BE2C (cell line): ENCODE measurements at regions not wholly inside any gene's neighbourhood (a gene's known extent, or its start where the extent isn't known, plus 50 kb on each side); places are given as distances from the start of the nearest gene placed in this dataset.
"Not testable (repeated sequence)": the region's sequence is repeated elsewhere in the genome, so short reads cannot be mapped to it uniquely, and the experiment has no call there.

Source experiments
- DNase-seq: peaks from one replicate; pipeline ENCODE4 v3.0.0-alpha.2; 2020
- H3K27me3 ChIP-seq: fragments of 250-450 bp; sonication (Bioruptor Pico); 2 replicates; pipeline ENCODE4 v1.5.1; 2020; ENCODE audit warnings: mild to moderate bottlenecking
- H3K36me3 ChIP-seq: fragments of 250-450 bp; sonication (Bioruptor Pico); 2 replicates; pipeline ENCODE4 v1.5.1; 2020; ENCODE audit warnings: mild to moderate bottlenecking
- H3K4me1 ChIP-seq: fragments of 250-450 bp; sonication (Bioruptor Pico); 2 replicates; pipeline ENCODE4 v1.5.1; 2020
- H3K4me3 ChIP-seq: 2 replicates; pipeline ENCODE4 v1.5.1; 2011; ENCODE audit warnings: low read depth, low read length
- H3K9me3 ChIP-seq: fragments of 250-450 bp; sonication (Bioruptor Pico); 2 replicates; pipeline ENCODE4 v1.5.1; 2020
- TF ChIP-seq, protein P1 (sequence below): IDR thresholded peaks from 2 replicates; pipeline ENCODE4 v1.5.1; 2012; ENCODE audit warnings: mild to moderate bottlenecking, low read depth, low read length

DNA sequence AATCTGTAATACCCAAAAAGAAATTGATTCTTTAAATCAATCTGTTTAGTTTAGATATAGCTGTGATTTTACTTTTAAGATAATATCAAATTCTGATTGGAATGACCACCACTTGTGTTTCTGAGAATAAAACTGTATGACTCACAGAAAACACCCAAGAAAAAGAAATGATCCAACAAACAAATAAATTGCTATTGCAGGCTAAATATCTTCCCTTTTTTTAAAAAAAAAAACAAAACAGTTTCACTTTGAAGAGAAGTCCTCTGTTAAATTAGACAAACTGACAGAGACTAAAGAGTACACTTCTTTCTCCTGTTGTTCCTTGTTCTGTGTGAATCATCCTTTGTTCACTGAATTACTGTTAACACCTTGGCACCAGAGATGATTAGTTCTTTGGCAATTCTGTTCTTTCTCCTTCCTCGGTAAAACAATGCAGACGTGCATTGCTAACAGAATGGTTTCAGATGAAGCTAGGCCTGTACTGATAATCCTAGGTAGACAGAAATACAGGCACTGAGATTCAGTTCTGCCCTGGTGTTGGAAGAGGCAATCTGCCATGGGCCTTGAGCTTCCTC lies 895.2 kb upstream of the CITED2 start:
- H3K4me3 ChIP-seq: no peak overlapping the region
- no peaks in the 10 kb centered on the region for H3K4me1 ChIP-seq
- H3K36me3 ChIP-seq: no peaks in the 10 kb centered on the region
- TF ChIP-seq, protein P1, sequence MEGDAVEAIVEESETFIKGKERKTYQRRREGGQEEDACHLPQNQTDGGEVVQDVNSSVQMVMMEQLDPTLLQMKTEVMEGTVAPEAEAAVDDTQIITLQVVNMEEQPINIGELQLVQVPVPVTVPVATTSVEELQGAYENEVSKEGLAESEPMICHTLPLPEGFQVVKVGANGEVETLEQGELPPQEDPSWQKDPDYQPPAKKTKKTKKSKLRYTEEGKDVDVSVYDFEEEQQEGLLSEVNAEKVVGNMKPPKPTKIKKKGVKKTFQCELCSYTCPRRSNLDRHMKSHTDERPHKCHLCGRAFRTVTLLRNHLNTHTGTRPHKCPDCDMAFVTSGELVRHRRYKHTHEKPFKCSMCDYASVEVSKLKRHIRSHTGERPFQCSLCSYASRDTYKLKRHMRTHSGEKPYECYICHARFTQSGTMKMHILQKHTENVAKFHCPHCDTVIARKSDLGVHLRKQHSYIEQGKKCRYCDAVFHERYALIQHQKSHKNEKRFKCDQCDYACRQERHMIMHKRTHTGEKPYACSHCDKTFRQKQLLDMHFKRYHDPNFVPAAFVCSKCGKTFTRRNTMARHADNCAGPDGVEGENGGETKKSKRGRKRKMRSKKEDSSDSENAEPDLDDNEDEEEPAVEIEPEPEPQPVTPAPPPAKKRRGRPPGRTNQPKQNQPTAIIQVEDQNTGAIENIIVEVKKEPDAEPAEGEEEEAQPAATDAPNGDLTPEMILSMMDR: no peak
- no peak for DNase-seq
- H3K9me3 ChIP-seq: no peaks in the 10 kb centered on the region
- no peaks in the 10 kb centered on the region for H3K27me3 ChIP-seq

DNA sequence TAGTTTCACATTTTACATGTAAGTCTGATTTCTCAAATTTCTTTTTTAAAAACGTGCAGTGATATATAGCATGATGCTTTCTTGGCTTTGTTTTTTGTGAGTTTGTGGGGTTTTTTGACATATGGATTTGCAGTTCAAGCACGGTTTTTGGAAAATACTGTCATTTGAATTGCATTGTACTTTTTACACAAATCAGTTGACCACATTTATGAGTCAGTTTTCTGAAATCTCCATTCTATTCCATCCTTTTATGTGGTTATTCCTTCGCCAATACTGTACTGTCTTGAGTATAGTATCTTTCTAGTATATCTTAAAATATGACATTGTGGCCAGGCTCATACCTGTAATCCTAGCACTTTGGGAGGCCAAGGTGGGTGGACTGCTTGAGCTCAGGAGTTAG lies 890.0 kb upstream of the CITED2 start:
- no peak for DNase-seq
- no peaks in the 10 kb centered on the region for H3K36me3 ChIP-seq
- no peaks in the 10 kb centered on the region for H3K4me1 ChIP-seq
- TF ChIP-seq, protein P1: no peak
- no peaks in the 10 kb centered on the region for H3K9me3 ChIP-seq
- no peak overlapping the region for H3K4me3 ChIP-seq
- H3K27me3 ChIP-seq: no peaks in the 10 kb centered on the region

DNA sequence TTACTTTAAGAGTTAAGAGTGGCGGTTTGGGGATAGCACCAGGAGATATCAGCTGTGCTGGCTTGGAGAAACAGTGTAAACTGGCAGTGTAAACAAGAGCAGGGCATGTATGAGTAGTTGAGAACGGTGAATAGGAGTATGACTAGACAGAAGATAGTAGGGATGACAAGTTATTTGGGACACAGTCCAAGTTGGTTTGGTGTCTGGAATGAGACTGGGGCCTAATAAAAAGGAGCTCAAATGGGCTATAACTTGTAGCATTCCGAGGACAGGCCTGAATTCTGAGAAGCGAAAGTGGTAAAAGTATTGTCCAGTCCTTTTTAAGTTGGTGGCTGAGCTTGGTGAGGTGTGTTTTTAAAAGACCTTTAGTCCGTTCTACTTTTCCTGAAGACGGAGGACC lies 883.9 kb upstream of the CITED2 start:
- H3K4me3 ChIP-seq, H3K36me3 ChIP-seq, DNase-seq, H3K4me1 ChIP-seq, H3K27me3 ChIP-seq, H3K9me3 ChIP-seq: not testable (repeated sequence)

DNA sequence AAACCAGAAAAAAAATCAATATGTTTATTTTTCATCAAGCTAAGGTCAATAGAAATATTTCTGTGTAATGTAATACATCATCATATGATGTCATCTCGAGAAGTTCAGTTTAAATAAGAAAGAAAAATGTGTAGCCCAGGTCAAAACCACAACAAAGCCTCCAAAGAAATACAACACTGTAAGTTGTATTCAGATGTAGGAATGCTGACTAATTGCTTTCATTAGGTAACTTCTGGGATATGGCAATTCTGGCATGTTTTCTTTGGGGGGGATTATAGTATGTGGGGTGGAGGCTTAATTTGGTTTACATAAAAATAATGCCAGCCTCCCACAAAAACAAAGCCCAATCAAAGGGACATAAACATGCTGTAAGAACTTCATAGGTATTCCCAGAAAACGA lies 881.8 kb upstream of the CITED2 start:
- no peak overlapping the region for H3K4me3 ChIP-seq
- no peak for DNase-seq
- H3K36me3 ChIP-seq: no peaks in the 10 kb centered on the region
- TF ChIP-seq, protein P1: no peak
- H3K27me3 ChIP-seq: no peaks in the 10 kb centered on the region
- H3K4me1 ChIP-seq: no peaks in the 10 kb centered on the region
- no peaks in the 10 kb centered on the region for H3K9me3 ChIP-seq

DNA sequence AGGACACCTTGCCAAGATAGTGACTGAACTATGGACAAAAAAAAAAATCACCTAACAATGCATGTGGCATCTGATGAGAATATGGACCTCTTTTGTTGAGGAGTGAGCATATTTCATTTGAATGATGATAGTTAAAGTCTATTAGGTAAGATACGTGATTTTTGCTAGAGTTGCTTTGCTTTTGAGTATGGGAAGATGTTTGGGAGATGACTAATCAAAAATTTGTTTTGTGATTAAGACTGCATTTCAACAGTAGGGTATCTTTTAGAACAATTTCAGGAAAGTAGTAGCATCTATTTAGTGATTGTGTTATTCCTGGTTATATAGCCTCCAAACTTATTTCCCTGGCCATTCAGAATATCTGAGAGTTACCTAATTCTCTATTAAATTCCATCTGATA lies 878.6 kb upstream of the CITED2 start:
- no peaks in the 10 kb centered on the region for H3K36me3 ChIP-seq
- H3K4me1 ChIP-seq: no peaks in the 10 kb centered on the region
- H3K27me3 ChIP-seq: no peaks in the 10 kb centered on the region
- no peak for DNase-seq
- H3K9me3 ChIP-seq: no peaks in the 10 kb centered on the region
- H3K4me3 ChIP-seq: no peak overlapping the region
- TF ChIP-seq, protein P1: no peak

DNA sequence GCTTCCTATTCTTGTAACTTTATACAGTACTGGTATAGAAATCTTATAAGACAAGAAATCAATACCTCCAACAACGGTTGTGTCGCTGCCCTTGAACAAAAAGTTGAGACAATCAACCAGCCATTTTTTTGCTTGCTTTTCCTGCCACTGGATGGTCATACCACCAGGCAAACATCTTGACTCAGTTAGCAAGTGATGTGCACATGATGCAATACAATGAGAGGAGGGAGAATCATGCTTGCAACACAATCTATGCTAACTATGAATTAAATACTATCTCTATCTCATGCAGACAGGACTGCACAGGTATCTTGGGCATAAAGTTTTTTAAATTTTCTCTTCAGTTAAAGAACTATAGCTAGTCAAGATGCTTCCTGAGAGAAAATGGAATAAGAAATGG lies 877.7 kb upstream of the CITED2 start:
- DNase-seq: no peak
- H3K9me3 ChIP-seq: no peaks in the 10 kb centered on the region
- H3K4me1 ChIP-seq: no peaks in the 10 kb centered on the region
- TF ChIP-seq, protein P1: no peak
- no peaks in the 10 kb centered on the region for H3K27me3 ChIP-seq
- H3K36me3 ChIP-seq: no peaks in the 10 kb centered on the region
- H3K4me3 ChIP-seq: no peak overlapping the region
